Hindlimb muscle (tissue), 1 donor: ENCODE measurements at regions not wholly inside any gene's neighbourhood (a gene's known extent, or its start where the extent isn't known, plus 50 kb on each side); places are given as distances from the start of the nearest gene placed in this dataset.
A peak's percentile ranks its signal among the peaks of the same experiment; 100 is the strongest.
"Not testable (repeated sequence)": the region's sequence is repeated elsewhere in the genome, so short reads cannot be mapped to it uniquely, and the experiment has no call there.

ENCODE experiments used
- DNase-seq: peaks from one replicate; pipeline ENCODE4 v3.0.0-alpha.2; 2013

DNA sequence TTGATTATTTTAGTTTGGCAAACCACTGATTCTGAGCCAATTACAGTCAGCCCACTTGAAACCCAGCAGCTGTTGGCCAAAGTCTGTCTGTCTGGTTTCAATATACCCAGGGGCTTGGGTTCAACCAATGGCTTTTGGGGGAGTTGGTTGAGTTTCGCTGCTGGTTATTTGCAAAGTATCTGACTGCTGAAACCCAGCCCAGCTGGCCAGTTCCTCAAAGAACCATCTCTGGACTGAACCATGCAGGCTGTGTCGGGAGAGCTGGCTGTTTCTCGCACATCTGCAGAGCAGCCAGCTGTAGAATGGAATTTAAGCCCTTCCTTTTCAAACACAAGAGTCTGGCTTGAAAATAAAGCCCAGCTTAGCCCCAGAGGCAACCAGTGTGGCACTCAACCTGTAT is 66.0 kb upstream of the PAX7 start:
- DNase-seq, result peak; percentile 36

DNA sequence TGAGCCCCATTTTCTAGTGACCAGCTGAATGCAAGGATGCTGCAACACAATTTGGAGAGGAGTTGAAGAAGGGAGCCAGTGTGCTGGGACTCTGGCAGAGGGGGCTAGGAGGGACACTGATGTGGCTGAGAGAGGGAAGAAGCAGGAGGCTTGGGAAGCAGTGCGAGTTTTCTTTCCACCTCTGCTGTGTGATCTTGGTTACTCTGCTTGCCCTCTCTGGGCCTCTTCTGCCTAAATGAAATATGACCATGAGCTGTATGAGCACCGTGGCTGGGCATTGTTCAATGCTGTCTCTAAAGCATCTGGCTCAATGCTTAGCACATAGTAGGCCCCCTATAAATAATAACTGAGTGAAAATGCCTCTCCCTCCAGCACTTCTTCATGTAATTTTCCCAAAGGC is 65.3 kb upstream of the PAX7 start:
- no peak for DNase-seq

DNA sequence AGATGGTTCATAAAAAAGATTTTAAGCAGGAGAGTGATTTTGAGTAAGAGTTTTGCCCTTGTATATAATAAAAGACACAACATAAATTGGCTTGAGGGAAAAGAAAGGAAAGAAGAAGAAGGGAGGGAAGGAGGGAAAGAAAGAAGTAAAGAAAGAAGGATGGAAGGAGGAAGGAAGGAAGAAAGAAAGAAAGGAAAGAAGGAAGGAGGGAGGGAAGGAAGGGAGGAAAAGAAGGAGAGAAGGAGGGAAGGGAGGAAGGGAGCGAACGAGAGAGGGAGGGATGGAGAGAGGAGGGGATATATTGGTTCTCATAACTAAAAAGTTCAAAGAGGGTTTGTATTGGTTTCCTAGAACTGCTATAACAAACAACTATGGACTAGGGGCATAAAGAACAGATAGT is 62.2 kb upstream of the PAX7 start:
- no peak for DNase-seq

DNA sequence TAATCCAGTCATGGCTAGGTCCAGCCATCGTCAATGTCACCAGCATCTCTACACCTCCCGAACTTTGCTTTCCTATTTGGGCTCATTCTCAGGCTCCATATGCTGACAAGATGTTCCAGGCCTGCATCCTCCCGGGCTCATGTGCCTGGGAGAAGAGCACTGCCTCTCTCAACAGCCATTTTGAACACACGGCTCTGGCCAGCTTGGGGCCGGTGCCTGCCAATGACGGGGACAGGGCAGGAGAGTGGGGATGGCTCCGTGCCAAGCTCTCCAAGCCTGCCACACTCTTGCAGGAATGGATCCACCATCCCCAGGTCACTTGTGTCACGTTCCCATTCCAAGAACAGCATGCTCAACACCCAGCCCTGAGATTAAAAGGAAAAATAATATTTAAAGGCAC is 61.4 kb upstream of the PAX7 start:
- no peak for DNase-seq

DNA sequence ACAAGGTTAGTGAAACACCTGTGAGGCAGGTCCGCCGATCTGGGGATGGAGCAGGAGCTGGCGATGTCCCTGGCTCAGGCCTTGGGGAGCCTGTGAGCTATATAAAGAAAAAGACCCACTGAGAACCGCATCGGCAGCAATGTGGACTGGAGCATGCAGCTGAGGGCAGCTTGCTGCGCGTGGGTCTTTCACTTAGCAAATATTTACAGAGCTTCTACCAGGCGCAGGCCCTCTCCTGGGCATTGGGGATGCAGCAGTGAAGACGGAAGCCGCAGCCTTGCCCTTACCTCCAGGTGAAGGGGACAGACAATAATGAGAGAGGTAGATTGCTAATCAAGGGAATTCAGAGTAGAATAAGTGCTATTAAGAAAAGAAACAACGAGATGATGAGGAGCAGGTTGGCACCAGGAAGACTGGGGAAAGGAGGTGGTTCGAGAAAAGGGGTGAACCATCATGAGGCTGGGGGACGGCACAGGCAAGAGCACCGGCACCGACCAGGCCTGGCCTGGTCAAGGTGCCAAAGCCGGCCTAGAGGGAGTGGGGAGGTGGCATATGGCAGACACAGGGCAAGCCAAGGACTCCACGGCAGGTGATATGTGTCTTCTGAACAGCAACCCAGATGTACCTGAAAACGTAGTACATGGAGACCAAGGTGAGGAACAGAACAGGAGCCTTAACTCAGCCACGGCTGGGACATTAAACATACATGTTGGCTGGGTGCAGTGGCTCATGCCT is 60.7 kb upstream of the PAX7 start:
- DNase-seq, result no peak

DNA sequence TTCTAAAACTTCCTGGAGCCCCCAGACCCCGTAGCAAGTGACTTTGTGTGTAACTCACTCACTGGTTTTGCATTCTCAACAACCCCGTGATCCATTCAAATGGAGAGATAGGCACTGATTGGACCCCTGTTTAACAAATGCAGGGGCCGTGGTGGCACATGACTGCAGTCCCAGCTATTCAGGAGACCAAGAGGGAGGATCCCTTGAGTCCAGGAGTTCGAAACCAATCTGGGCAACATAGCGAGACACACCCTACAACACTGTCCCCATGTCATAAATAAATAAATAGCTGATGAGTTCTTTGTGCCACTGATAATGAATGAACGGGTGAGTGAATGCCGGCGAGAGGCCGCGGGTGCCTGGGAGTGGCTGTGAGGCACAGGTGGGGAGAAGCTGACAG is 59.4 kb upstream of the PAX7 start:
- no peak for DNase-seq

DNA sequence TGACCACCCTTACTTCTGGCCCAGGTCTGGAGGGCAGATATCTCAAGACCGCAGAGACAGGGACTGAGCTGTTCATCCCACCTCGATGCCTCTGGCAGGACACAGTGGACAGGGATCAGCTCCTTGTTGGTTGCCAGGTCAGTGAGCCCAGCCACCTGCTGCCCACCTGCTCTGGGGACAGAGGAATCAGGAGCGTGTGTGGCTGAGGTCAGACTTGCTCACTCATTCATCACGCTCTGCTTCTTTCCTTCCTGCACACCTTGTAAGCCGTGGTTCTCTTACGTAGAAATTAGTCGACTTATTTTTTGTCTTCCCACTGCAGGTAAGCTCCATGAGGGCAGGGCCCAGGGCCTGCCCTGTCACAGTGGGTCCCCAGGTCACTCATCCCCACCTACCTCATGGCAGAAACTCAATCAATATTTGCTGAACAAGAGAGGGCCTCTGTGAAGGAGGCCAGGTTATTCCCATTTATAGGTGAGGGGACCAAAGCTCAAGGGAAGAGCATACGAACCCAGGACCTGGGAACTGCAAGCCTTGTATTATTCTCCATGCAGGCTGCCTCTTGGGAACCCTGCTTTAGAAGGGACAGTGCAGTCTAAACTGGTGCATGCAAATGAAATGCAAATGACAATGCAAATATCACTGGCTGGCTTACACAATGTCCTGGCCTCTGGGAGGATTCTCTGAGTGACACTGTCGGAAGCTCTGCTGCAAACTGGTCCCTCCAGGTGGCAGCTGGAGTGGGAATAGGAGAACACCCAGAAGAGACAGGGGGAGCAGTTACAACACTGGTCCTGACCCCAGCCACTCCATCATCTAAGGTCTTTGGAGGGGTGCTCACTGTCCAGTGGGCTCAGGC is 58.4 kb upstream of the PAX7 start:
- no peak for DNase-seq

DNA sequence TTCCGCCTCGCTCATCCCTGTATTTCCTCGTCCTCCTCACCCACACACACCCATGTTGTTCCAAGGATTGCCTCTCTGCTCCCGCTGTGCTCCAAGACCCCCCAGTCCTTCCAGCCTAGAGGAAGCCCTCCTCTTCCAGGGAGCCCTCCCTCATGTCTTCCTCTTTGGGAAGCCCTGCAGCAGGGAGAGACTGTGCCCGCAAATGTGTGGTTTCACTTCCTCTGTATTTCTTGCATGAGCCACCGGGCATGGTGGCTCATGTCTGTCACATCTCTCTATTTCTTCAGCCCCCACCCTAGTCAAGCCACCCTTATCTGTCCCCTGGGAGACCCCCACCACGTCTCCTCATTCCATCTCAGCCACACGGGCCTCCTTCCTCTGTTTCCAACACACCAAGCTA is 57.5 kb upstream of the PAX7 start:
- no peak for DNase-seq

DNA sequence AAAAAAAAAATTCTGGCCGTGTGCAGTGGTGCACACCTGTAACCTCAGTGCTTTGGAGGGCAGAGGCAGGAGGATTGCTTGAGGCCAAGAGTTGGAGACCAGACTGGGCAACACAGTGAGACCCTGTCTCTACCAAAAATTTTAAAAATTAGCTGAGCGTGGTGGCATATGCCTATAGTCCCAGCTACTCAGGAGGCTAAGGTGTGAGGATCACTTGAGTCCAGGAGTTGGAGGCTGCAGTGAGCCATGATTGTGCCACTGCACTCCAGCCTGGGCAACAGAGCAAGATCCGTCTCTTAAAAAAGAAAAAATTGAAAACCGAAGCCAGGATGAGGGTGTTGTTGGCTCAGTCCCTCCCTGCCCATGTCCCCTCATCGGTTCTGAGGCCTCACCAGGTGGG is 55.9 kb upstream of the PAX7 start:
- no peak for DNase-seq

DNA sequence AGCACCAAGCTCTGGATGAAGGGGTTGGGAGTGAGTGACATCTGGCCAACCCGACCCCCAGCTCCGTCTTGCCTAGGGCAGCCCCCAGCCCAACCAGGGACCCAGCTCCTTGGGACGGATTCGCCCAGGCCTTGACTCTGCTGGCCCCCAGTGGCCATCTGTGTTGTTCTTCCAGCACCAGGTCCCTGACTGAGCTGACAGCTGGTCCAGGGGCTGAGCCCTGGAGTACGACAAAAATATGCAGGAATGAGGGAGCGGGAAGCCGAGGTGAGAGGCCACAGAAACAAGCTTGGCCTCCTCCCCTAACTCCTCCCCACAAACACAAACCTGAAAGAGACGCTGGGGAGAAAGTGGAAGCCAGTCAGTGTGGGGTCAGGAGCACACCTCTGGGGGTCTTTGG is 55.0 kb upstream of the PAX7 start:
- peak; percentile 45 for DNase-seq

DNA sequence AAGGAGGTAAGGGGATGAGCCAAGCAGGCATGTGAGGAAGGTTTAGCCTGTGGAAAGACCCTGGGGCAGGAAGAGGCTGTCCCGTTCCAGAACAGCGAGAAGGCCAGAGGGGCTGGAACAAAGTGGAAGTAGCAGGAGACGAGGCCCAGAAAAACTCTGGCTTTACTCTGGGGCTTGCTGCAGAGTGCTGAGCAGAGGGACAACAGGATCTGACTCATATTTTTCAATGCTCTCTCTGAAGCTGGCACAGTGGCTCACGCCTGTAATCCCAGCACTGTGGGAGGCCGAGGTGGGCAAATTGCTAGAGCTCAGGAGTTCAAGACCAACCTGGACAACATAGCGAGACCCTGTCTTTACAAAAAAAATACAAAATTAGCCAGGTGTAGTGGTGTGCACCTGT is 52.4 kb upstream of the PAX7 start:
- no peak for DNase-seq

DNA sequence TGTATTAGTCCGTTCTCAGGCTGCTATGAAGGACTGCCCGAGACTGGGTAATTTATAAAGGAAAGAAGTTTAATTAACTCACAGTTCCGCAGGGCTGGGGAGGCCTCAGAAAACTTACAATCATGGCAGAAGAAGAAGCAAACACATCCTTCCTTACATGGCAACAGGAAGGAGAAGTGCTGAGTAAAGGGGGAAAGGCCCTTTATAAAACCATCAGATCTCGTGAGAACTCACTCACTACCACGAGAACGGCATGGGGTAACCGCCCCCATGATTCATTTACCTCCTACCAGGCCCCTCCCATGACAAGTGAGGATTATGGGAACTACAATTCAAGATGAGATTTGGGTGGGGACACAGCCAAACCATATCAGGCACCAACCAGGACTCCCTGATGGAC is 51.4 kb upstream of the PAX7 start:
- DNase-seq, result not testable (repeated sequence)

DNA sequence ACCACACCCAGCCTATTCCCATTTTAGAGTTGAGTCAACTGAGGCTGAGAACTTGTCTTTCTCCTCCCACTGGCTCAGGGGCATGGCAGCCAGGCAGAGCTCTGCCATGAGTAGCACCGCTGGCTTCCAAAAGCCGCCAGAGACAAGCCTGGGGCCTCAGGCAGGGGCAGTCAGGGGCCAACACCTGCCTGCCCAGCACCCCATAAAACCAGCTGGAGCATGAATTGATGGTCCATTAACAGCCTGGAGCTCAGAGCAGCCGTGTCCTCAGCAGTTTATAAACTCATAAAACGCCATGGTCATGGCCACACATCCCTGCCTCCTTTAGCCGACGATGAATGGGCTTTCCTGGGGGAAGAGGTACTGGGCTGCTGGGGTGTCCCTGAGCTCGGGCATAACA is 50.6 kb upstream of the PAX7 start:
- no peak for DNase-seq

DNA sequence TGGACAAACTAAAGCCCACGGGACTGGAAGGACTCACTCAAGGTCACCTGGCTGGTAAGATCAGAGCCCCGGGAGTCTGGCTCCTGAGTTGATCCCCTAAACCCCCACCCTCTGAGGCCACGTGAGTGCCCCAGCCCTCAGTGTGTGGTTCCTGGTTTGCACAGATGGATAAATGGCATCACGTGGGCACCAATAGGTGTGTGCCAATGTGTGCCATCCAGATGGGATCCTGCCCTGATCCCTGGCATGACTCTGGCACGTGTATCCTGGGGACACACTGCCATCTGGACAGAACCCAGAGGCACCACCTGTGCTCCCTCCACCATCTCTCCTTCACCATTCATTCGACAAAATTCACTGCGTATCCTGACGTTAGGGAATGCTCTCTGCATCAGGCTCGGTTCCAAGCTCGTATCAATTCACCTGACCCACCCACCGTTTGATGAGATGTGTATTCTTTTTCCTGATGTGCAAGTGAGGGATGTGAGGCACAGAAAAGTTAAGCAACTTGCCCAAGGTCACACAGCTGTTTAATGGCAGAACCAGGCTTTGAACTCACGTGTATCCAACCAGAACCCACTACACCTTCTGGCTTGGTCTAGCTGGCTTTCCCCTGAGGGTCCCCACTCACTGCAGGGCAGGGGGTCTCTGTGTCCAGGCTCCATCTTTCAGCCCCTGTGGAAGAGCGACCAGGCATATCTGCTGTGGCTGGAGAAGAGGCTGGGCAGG is 49.8 kb upstream of the PAX7 start:
- DNase-seq, result no peak
